T-cell (primary cell): ENCODE measurements at regions not wholly inside any gene's neighbourhood (a gene's known extent, or its start where the extent isn't known, plus 50 kb on each side); places are given as distances from the start of the nearest gene placed in this dataset.
"Not testable (repeated sequence)": the region's sequence is repeated elsewhere in the genome, so short reads cannot be mapped to it uniquely, and the experiment has no call there.

ENCODE experiments used
- ATAC-seq, 4 experiments: fragments of 200-7000 bp in 3 of 4; fragments of 150-1000 bp in 1 of 4; cut with Tn5 transposase; replicated peaks in 1 of 4; 1 replicate in 3 of 4; 2 replicates in 1 of 4; pipeline ENCODE4 v1.10.0; 2021; ENCODE audit warnings: moderate library complexity in 3 of 4, mild to moderate bottlenecking in 2 of 4, moderate number of reproducible peaks in 1 of 4
- CTCF ChIA-PET, 2 donors: fragments of 300-600 bp; sonication (Branson Sonifier 250); formaldehyde crosslinking; loops; one replicate each; lab custom pipeline; 2022; ENCODE audit warnings: antibody characterized with exemption in 2 of 2; lab: Charles Lee
- POLR2A ChIA-PET, 2 donors: fragments of 300-600 bp; sonication (Branson Sonifier 250); formaldehyde crosslinking; loops; one replicate each; lab custom pipeline; 2022; ENCODE audit warnings: antibody characterized with exemption in 2 of 2; lab: Charles Lee
- DNase-seq, 35 experiments: peaks; one replicate each; pipeline versions ENCODE4 v3.0.0 to v3.0.0-alpha.2; 2013 to 2023
- H3K27ac ChIP-seq: one replicate; pipeline ENCODE4 v1.5.1; 2013; ENCODE audit warnings: low read length
- H3K27me3 ChIP-seq, 2 experiments: replicated peaks in 1 of 2; 1 replicate in 1 of 2; 2 replicates in 1 of 2; pipeline versions ENCODE4 v1.6.1 to v1.7.0; 2013; ENCODE audit warnings: low read length in 1 of 2, mixed read lengths in 1 of 2; ENCODE audit not compliant: control insufficient read depth in 2 of 2, insufficient read depth in 2 of 2; ENCODE audit errors: extremely low read depth in 1 of 2
- H3K36me3 ChIP-seq, 2 donors: 1 replicate in 1 of 2; 2 replicates in 1 of 2; pipeline versions ENCODE4 v1.6.1 to v1.7.0; 2013; ENCODE audit warnings: low read length in 1 of 2; ENCODE audit not compliant: control insufficient read depth in 2 of 2, insufficient read depth in 1 of 2; ENCODE audit errors: extremely low read depth in 1 of 2
- H3K4me1 ChIP-seq, 2 experiments: 1 replicate in 1 of 2; 2 replicates in 1 of 2; pipeline versions ENCODE4 v1.6.1 to v1.7.0; 2013; ENCODE audit warnings: low read length in 2 of 2, mixed read lengths in 1 of 2; ENCODE audit not compliant: insufficient read depth in 2 of 2, control insufficient read depth in 1 of 2; ENCODE audit errors: extremely low read depth in 1 of 2
- H3K4me3 ChIP-seq, 2 donors: 1 replicate in 1 of 2; 2 replicates in 1 of 2; pipeline versions ENCODE4 v1.5.1 to v1.7.0; 2013; ENCODE audit warnings: mild to moderate bottlenecking in 2 of 2, low read length in 1 of 2, moderate library complexity in 1 of 2; ENCODE audit not compliant: control insufficient read depth in 1 of 2; ENCODE audit errors: extremely low read depth in 1 of 2
- H3K9me3 ChIP-seq: 2 replicates; pipeline ENCODE4 v1.7.0; 2013
- H3K27ac Mint-ChIP-seq, 2 donors: one replicate each; pipeline ENCODE4 v1.8.0; 2020 to 2021; ENCODE audit warnings: mild to moderate bottlenecking in 2 of 2, mixed read lengths in 2 of 2
- H3K27me3 Mint-ChIP-seq, 2 donors: one replicate each; pipeline ENCODE4 v1.8.0; 2021 to 2022; ENCODE audit warnings: mixed read lengths in 2 of 2
- H3K36me3 Mint-ChIP-seq: one replicate; pipeline ENCODE4 v1.8.0; 2021; ENCODE audit warnings: mixed read lengths
- H3K4me1 Mint-ChIP-seq, 3 donors: one replicate each; pipeline ENCODE4 v1.8.0; 2020 to 2022; ENCODE audit warnings: mixed read lengths in 3 of 3, mild to moderate bottlenecking in 1 of 3
- H3K4me3 Mint-ChIP-seq, 3 donors: one replicate each; pipeline ENCODE4 v1.8.0; 2020 to 2022; ENCODE audit warnings: mild to moderate bottlenecking in 3 of 3, mixed read lengths in 3 of 3, moderate library complexity in 3 of 3
- H3K9me3 Mint-ChIP-seq, 3 donors: one replicate each; pipeline ENCODE4 v1.8.0; 2020 to 2022; ENCODE audit warnings: mixed read lengths in 3 of 3
- WGBS: methylation state at CpG from one replicate; pipeline ENCODE4 v1.1.5; 2013; ENCODE audit warnings: missing lambda C conversion rate; ENCODE audit not compliant: insufficient coverage; 5-methylcytosine and 5-hydroxymethylcytosine counted together

- no peaks in the 10 kb centered on the region for H3K27me3 Mint-ChIP-seq
- ChIA-PET CTCF (no interaction called here), POLR2A (interaction anchor here in 1 of 2 donors (0.6 kb wide), 1 partner anchor 13 kb away, joined by 4 read pairs; no protein-coding TSS in a partner anchor)
- H3K36me3 Mint-ChIP-seq, result no peaks in the 10 kb centered on the region
- no peaks in the 10 kb centered on the region for H3K9me3 ChIP-seq
- no peak overlapping the region for H3K27ac Mint-ChIP-seq
- H3K27ac ChIP-seq, result no peak overlapping the region
- DNase-seq, result no peak
- H3K4me3 Mint-ChIP-seq, result no peak overlapping the region
- peaks cover 0 to 4% (median 0%) of the 10 kb centered on the region in 3 donors for H3K9me3 Mint-ChIP-seq
- no peak for ATAC-seq
- no peak overlapping the region for H3K4me3 ChIP-seq
- WGBS, result 71% methylated on average over 4 of the region's 6 CpGs
- H3K4me1 ChIP-seq, result no peaks in the 10 kb centered on the region
- no peaks in the 10 kb centered on the region for H3K36me3 ChIP-seq
- H3K27me3 ChIP-seq, result no peaks in the 10 kb centered on the region
- no peaks in the 10 kb centered on the region for H3K4me1 Mint-ChIP-seq
These were observed 217.4 kb upstream of the PDE3A start for GRCh38 chr12:20150835-20151422.

GRCh38 chr12:20154052-20154451, 214.3 kb upstream of the PDE3A start:
- H3K27ac ChIP-seq, result no peak overlapping the region
- CTCF ChIA-PET, result no interaction called here

GRCh38 chr12:20155374-20155773, 213.0 kb upstream of the PDE3A start:
- Histone ChIP-seq H3K27me3 (no peaks in the 10 kb centered on the region), H3K4me3 (no peak overlapping the region), H3K36me3 (no peaks in the 10 kb centered on the region), H3K9me3 (no peaks in the 10 kb centered on the region), H3K27ac (no peak overlapping the region), H3K4me1 (no peaks in the 10 kb centered on the region)
- H3K27me3 Mint-ChIP-seq, result no peaks in the 10 kb centered on the region
- POLR2A ChIA-PET, result no interaction called here
- H3K4me1 Mint-ChIP-seq, result no peaks in the 10 kb centered on the region
- no peaks in the 10 kb centered on the region for H3K9me3 Mint-ChIP-seq
- no peak overlapping the region for H3K27ac Mint-ChIP-seq
- H3K4me3 Mint-ChIP-seq, result no peak overlapping the region
- CTCF ChIA-PET, result no interaction called here
- WGBS, result no CpG with 5 or more reads among the region's 1 CpG
- DNase-seq (no peak), ATAC-seq (no peak)
- H3K36me3 Mint-ChIP-seq, result no peaks in the 10 kb centered on the region

More at GRCh38 chr12:20154052-20154451, 214.3 kb upstream of the PDE3A start:
- Histone ChIP-seq H3K36me3 (no peaks in the 10 kb centered on the region), H3K4me1 (no peaks in the 10 kb centered on the region), H3K4me3 (no peak overlapping the region), H3K27me3 (no peaks in the 10 kb centered on the region), H3K9me3 (no peaks in the 10 kb centered on the region)
- WGBS, result no CpG with 5 or more reads among the region's 1 CpG
- no peaks in the 10 kb centered on the region for H3K27me3 Mint-ChIP-seq
- H3K36me3 Mint-ChIP-seq, result no peaks in the 10 kb centered on the region
- no peaks in the 10 kb centered on the region for H3K9me3 Mint-ChIP-seq
- no peak overlapping the region for H3K4me3 Mint-ChIP-seq
- no peak overlapping the region for H3K27ac Mint-ChIP-seq
- ATAC-seq (no peak), DNase-seq (no peak)
- POLR2A ChIA-PET, result no interaction called here
- H3K4me1 Mint-ChIP-seq, result no peaks in the 10 kb centered on the region

GRCh38 chr12:20160899-20161298, 207.4 kb upstream of the PDE3A start:
- H3K27me3 Mint-ChIP-seq, H3K4me1 Mint-ChIP-seq, H3K27ac Mint-ChIP-seq, H3K9me3 ChIP-seq, CTCF ChIA-PET, H3K27ac ChIP-seq, H3K4me3 Mint-ChIP-seq, H3K36me3 Mint-ChIP-seq, POLR2A ChIA-PET, H3K27me3 ChIP-seq, H3K9me3 Mint-ChIP-seq, DNase-seq, H3K4me1 ChIP-seq, H3K36me3 ChIP-seq, H3K4me3 ChIP-seq, ATAC-seq: not testable (repeated sequence)
- 88% methylated on average over 1 of the region's 4 CpGs for WGBS

- ATAC-seq (no peak), DNase-seq (no peak)
- Histone ChIP-seq H3K36me3 (no peaks in the 10 kb centered on the region), H3K9me3 (no peaks in the 10 kb centered on the region), H3K4me1 (no peaks in the 10 kb centered on the region), H3K27ac (no peak overlapping the region), H3K27me3 (no peaks in the 10 kb centered on the region), H3K4me3 (no peak overlapping the region)
- no peaks in the 10 kb centered on the region for H3K36me3 Mint-ChIP-seq
- no peaks in the 10 kb centered on the region for H3K4me1 Mint-ChIP-seq
- H3K27ac Mint-ChIP-seq, result no peak overlapping the region
- ChIA-PET POLR2A (no interaction called here), CTCF (no interaction called here)
- no peak overlapping the region for H3K4me3 Mint-ChIP-seq
- H3K27me3 Mint-ChIP-seq, result no peaks in the 10 kb centered on the region
- peaks cover 0 to 10% (median 4%) of the 10 kb centered on the region in 3 donors for H3K9me3 Mint-ChIP-seq
- WGBS, result 62% methylated on average over 8 of the region's 9 CpGs
These were observed 193.7 kb upstream of the PDE3A start for GRCh38 chr12:20174528-20175175.

GRCh38 chr12:20175704-20176388, 192.5 kb upstream of the PDE3A start:
- Mint-ChIP-seq H3K36me3 (no peaks in the 10 kb centered on the region), H3K4me3 (no peak overlapping the region), H3K9me3 (peaks cover 0 to 8% (median 4%) of the 10 kb centered on the region in 3 donors), H3K27me3 (no peaks in the 10 kb centered on the region), H3K4me1 (no peaks in the 10 kb centered on the region), H3K27ac (no peak overlapping the region)
- CTCF ChIA-PET, result interaction anchor here in 1 of 2 donors (0.6 kb wide), 1 partner anchor 315 kb away, joined by 13 read pairs; no protein-coding TSS in a partner anchor
- Histone ChIP-seq H3K27ac (no peak overlapping the region), H3K36me3 (no peaks in the 10 kb centered on the region), H3K4me3 (no peak overlapping the region), H3K9me3 (no peaks in the 10 kb centered on the region), H3K4me1 (no peaks in the 10 kb centered on the region), H3K27me3 (no peaks in the 10 kb centered on the region)
- DNase-seq, result no peak
- no CpG with 5 or more reads among the region's 3 CpGs for WGBS
- POLR2A ChIA-PET, result no interaction called here
- no peak for ATAC-seq
